IMR-90 (cell line): ENCODE measurements at regions not wholly inside any gene's neighbourhood (a gene's known extent, or its start where the extent isn't known, plus 50 kb on each side); places are given as distances from the start of the nearest gene placed in this dataset.

ENCODE experiments used
- ATAC-seq: fragments of 200-7000 bp; cut with Tn5 transposase; 2 replicates; pipeline ENCODE4 v1.9.1; 2020; ENCODE audit warnings: low read depth, mild to moderate bottlenecking, moderate library complexity
- BruUV-seq: library from RNA; stranded (reverse); fragments of 400-500 nt; replicated peaks from 2 replicates; lab custom pipeline; 2021; lab: Mats Ljungman, UMichigan
- CTCF ChIA-PET: fragments of 300-600 bp; formaldehyde crosslinking; extraction: SDS; loops from one replicate; lab custom pipeline; 2021; ENCODE audit warnings: antibody characterized with exemption; lab: Yijun Ruan, JAX
- POLR2A ChIA-PET: fragments of 300-600 bp; sonication (Branson Sonifier 250); formaldehyde crosslinking; loops from one replicate; lab custom pipeline; 2022; ENCODE audit warnings: antibody characterized with exemption; ENCODE audit not compliant: unreplicated experiment; lab: Charles Lee
- DNase-seq: peaks from one replicate; pipeline ENCODE4 v3.0.0; 2013
- H2AFZ ChIP-seq: replicated peaks from 2 replicates; pipeline ENCODE3; 2013; ENCODE audit warnings: low read length, mild to moderate bottlenecking; ENCODE audit not compliant: poor library complexity
- H2AK5ac ChIP-seq: 2 replicates; pipeline ENCODE4 v1.6.1; 2013; ENCODE audit warnings: low read depth, low read length, inconsistent platforms
- H2AK9ac ChIP-seq: replicated peaks from 2 replicates; pipeline ENCODE3; 2013; ENCODE audit warnings: mild to moderate bottlenecking, low read depth, low read length, moderate library complexity; ENCODE audit not compliant: poor library complexity
- H2BK120ac ChIP-seq: 2 replicates; pipeline ENCODE4 v1.6.1; 2013; ENCODE audit warnings: low read depth, low read length, inconsistent platforms
- H2BK15ac ChIP-seq: 3 replicates; pipeline ENCODE4 v1.6.1; 2013; ENCODE audit warnings: low read depth, low read length, inconsistent platforms
- H2BK20ac ChIP-seq: 2 replicates; pipeline ENCODE4 v1.6.1; 2013; ENCODE audit warnings: low read depth, mild to moderate bottlenecking, inconsistent platforms, low read length, moderate library complexity
- H2BK5ac ChIP-seq: 2 replicates; pipeline ENCODE4 v1.6.1; 2013; ENCODE audit warnings: mild to moderate bottlenecking, low read depth, low read length, inconsistent platforms; ENCODE audit not compliant: poor library complexity, severe bottlenecking
- H3K14ac ChIP-seq: replicated peaks from 2 replicates; pipeline ENCODE4 v1.6.1; 2013; ENCODE audit warnings: low read depth, low read length, inconsistent platforms
- H3K18ac ChIP-seq: 2 replicates; pipeline ENCODE4 v1.6.1; 2013; ENCODE audit warnings: low read depth, low read length, control low read depth
- H3K23ac ChIP-seq: 2 replicates; pipeline ENCODE4 v1.6.1; 2013; ENCODE audit warnings: low read depth, low read length, inconsistent platforms
- H3K27ac ChIP-seq: 2 replicates; pipeline ENCODE4 v1.5.1; 2013; ENCODE audit warnings: mild to moderate bottlenecking, control low read depth, low read length; ENCODE audit not compliant: insufficient read depth
- H3K27me3 ChIP-seq: 2 replicates; pipeline ENCODE4 v1.6.1; 2013; ENCODE audit warnings: low read length; ENCODE audit not compliant: control insufficient read depth, insufficient read depth
- H3K36me3 ChIP-seq: 2 replicates; pipeline ENCODE4 v1.6.1; 2013; ENCODE audit warnings: low read length, mixed read lengths; ENCODE audit not compliant: control insufficient read depth, insufficient read depth
- H3K4ac ChIP-seq: 2 replicates; pipeline ENCODE4 v1.6.1; 2013; ENCODE audit warnings: low read depth, low read length, inconsistent platforms
- H3K4me1 ChIP-seq: 2 replicates; pipeline ENCODE4 v1.6.1; 2013; ENCODE audit warnings: low read length, mixed read lengths; ENCODE audit not compliant: control insufficient read depth, insufficient read depth
- H3K4me2 ChIP-seq: 2 replicates; pipeline ENCODE4 v1.6.1; 2013; ENCODE audit warnings: low read depth, mild to moderate bottlenecking, control low read depth, low read length, moderate library complexity
- H3K4me3 ChIP-seq: 2 replicates; pipeline ENCODE4 v1.5.1; 2013; ENCODE audit warnings: low read depth, mild to moderate bottlenecking, control low read depth, low read length, moderate library complexity; ENCODE audit not compliant: insufficient read depth
- H3K56ac ChIP-seq: 2 replicates; pipeline ENCODE4 v1.6.1; 2013; ENCODE audit warnings: low read length, inconsistent platforms; ENCODE audit not compliant: insufficient read depth; ENCODE audit errors: extremely low read depth
- H3K79me1 ChIP-seq, 2 experiments: 2 replicates each; pipeline ENCODE4 v1.6.1; 2013; ENCODE audit warnings: low read length in 2 of 2, inconsistent platforms in 1 of 2, low read depth in 1 of 2
- H3K9ac ChIP-seq: 2 replicates; pipeline ENCODE4 v1.6.1; 2013; ENCODE audit warnings: low read depth, low read length, control low read depth
- H3K9me1 ChIP-seq: 2 replicates; pipeline ENCODE4 v1.6.1; 2013; ENCODE audit warnings: low read length, inconsistent platforms; ENCODE audit not compliant: insufficient read depth
- H3K9me3 ChIP-seq: 2 replicates; pipeline ENCODE4 v1.6.1; 2013; ENCODE audit warnings: low read length; ENCODE audit not compliant: control insufficient read depth, insufficient read depth
- H4K20me1 ChIP-seq: 2 replicates; pipeline ENCODE4 v1.6.1; 2013; ENCODE audit warnings: low read length, inconsistent platforms; ENCODE audit not compliant: insufficient read depth
- H4K5ac ChIP-seq: 2 replicates; pipeline ENCODE4 v1.6.1; 2013; ENCODE audit warnings: mild to moderate bottlenecking, low read depth, low read length, control low read depth
- H4K8ac ChIP-seq, 2 experiments: 2 replicates each; pipeline ENCODE4 v1.6.1; 2013; ENCODE audit warnings: low read depth in 2 of 2, low read length in 2 of 2, control low read depth in 1 of 2, inconsistent platforms in 1 of 2
- H4K91ac ChIP-seq: 2 replicates; pipeline ENCODE4 v1.6.1; 2013; ENCODE audit warnings: low read depth, low read length, inconsistent platforms; ENCODE audit not compliant: insufficient read depth
- BHLHE40 ChIP-seq: fragments of 150-350 bp; IDR thresholded peaks from 2 replicates; pipeline ENCODE4 v1.6.1; 2016; ENCODE audit warnings: mild to moderate bottlenecking, low read depth, low read length
- CEBPB ChIP-seq: IDR thresholded peaks from 2 replicates; pipeline ENCODE4 v1.6.1; 2012; ENCODE audit warnings: low read depth, low read length, improper control_type of control experiment
- CHD1 ChIP-seq: IDR thresholded peaks from 2 replicates; pipeline ENCODE4 v1.6.1; 2012; ENCODE audit warnings: low read depth, low read length, improper control_type of control experiment
- CTCF ChIP-seq: conservative IDR thresholded peaks from 2 replicates; pipeline ENCODE4 v1.5.1; 2012; ENCODE audit warnings: mild to moderate bottlenecking, low read depth, low read length, improper control_type of control experiment
- ELK1 ChIP-seq: fragments of 150-350 bp; IDR thresholded peaks from 2 replicates; pipeline ENCODE4 v1.6.1; 2016; ENCODE audit warnings: low read depth, mild to moderate bottlenecking, low read length, moderate library complexity, borderline replicate concordance
- FOS ChIP-seq: fragments of 150-350 bp; IDR thresholded peaks from 2 replicates; pipeline ENCODE4 v1.6.1; 2016; ENCODE audit warnings: low read depth, low read length
- MAFK ChIP-seq: IDR thresholded peaks from 2 replicates; pipeline ENCODE4 v1.6.1; 2012; ENCODE audit warnings: low read depth, low read length, improper control_type of control experiment
- MAZ ChIP-seq: IDR thresholded peaks from 2 replicates; pipeline ENCODE4 v1.6.1; 2012; ENCODE audit warnings: low read depth, mild to moderate bottlenecking, low read length, improper control_type of control experiment, moderate library complexity, borderline replicate concordance
- MXI1 ChIP-seq: IDR thresholded peaks from 2 replicates; pipeline ENCODE4 v1.6.1; 2012; ENCODE audit warnings: low read depth, mild to moderate bottlenecking, low read length, moderate library complexity, borderline replicate concordance
- NFE2L2 ChIP-seq: fragments of 150-350 bp; IDR thresholded peaks from 2 replicates; pipeline ENCODE4 v1.6.1; 2016; ENCODE audit warnings: low read depth, mild to moderate bottlenecking, low read length
- POLR2A ChIP-seq: IDR thresholded peaks from 2 replicates; pipeline ENCODE4 v1.6.1; 2012; ENCODE audit warnings: mild to moderate bottlenecking, low read depth, low read length
- RAD21 ChIP-seq: IDR thresholded peaks from 2 replicates; pipeline ENCODE4 v1.6.1; 2012; ENCODE audit warnings: low read length, improper control_type of control experiment
- RCOR1 ChIP-seq: IDR thresholded peaks from 2 replicates; pipeline ENCODE4 v1.6.1; 2012; ENCODE audit warnings: mild to moderate bottlenecking, low read length, improper control_type of control experiment; ENCODE audit not compliant: insufficient replicate concordance
- RFX5 ChIP-seq: IDR thresholded peaks from 2 replicates; pipeline ENCODE4 v1.8.0; 2012; ENCODE audit warnings: low read depth, mild to moderate bottlenecking, low read length, moderate library complexity
- SMC3 ChIP-seq: fragments of 150-350 bp; IDR thresholded peaks from 2 replicates; pipeline ENCODE4 v1.6.1; 2016; ENCODE audit warnings: low read depth, mild to moderate bottlenecking, antibody characterized with exemption, low read length, moderate library complexity
- USF2 ChIP-seq: fragments of 150-350 bp; IDR thresholded peaks from 2 replicates; pipeline ENCODE4 v1.6.1; 2017; ENCODE audit warnings: mild to moderate bottlenecking, antibody characterized with exemption, low read length, low read depth
- WGBS, 2 experiments: methylation state at CpG; one replicate each; pipeline versions ENCODE4 v1.1.5 to v1.1.7; 2013; ENCODE audit warnings: missing lambda C conversion rate in 2 of 2; ENCODE audit not compliant: insufficient read length in 1 of 2; ENCODE audit errors: extremely low coverage in 2 of 2; 5-methylcytosine and 5-hydroxymethylcytosine counted together
- dilution Hi-C: fragments of 300-500 bp; cut with HindIII; formaldehyde crosslinking; loops from one replicate; pipeline ENCODE4 v1.14.3; 2018; ENCODE audit warnings: low sequenced_read_pairs; ENCODE audit not compliant: unreplicated experiment
- in situ Hi-C: fragments of 300-500 bp; cut with MboI; formaldehyde crosslinking; loops from 3 replicates; pipeline ENCODE4 v1.14.3; 2019; ENCODE audit warnings: low sequenced_read_pairs, inconsistent platforms, mixed read lengths
- intact Hi-C: fragments of 100-400 bp; cut with micrococcal nuclease; formaldehyde crosslinking; loops from 2 replicates; pipeline ENCODE4 v1.10.0; 2022

GRCh38 chr4:19592391-19592790, 659.3 kb upstream of the SLIT2 start:
- ATAC-seq = no peak
- Histone ChIP-seq H3K56ac (no peak overlapping the region), H3K4me1 (no peaks in the 10 kb centered on the region), H4K5ac (no peak overlapping the region), H2BK120ac (no peak overlapping the region), H3K18ac (no peak overlapping the region), H2BK15ac (no peak overlapping the region), H2BK20ac (no peak overlapping the region), H3K4ac (no peak overlapping the region), H3K23ac (no peak overlapping the region), H4K20me1 (no peaks in the 10 kb centered on the region), H2BK5ac (no peak overlapping the region), H3K79me1 (no peaks in the 10 kb centered on the region), H3K9me3 (no peaks in the 10 kb centered on the region), H3K4me2 (no peak overlapping the region), H3K14ac (no peak overlapping the region), H3K4me3 (no peak overlapping the region), H2AFZ (no peak overlapping the region), H3K27ac (no peak overlapping the region), H4K91ac (no peak overlapping the region), H4K8ac (no peak overlapping the region), H3K36me3 (no peaks in the 10 kb centered on the region), H2AK5ac (no peak overlapping the region), H3K27me3 (no peaks in the 10 kb centered on the region), H3K9me1 (no peaks in the 10 kb centered on the region), H2AK9ac (no peak overlapping the region), H3K9ac (no peak overlapping the region)
- no peak for TF ChIP-seq NFE2L2
- TF ChIP-seq MXI1 = no peak
- no peak for TF ChIP-seq ELK1
- TF ChIP-seq CHD1 = no peak
- no peak for TF ChIP-seq RFX5
- no peak for TF ChIP-seq USF2
- no peak for TF ChIP-seq FOS
- TF ChIP-seq RAD21 = no peak
- no peak for TF ChIP-seq BHLHE40
- TF ChIP-seq SMC3 = no peak
- no peak for TF ChIP-seq POLR2A
- TF ChIP-seq CEBPB = no peak
- no peak for TF ChIP-seq MAZ
- TF ChIP-seq CTCF = no peak
- no peak for TF ChIP-seq MAFK
- no peak for TF ChIP-seq RCOR1
- WGBS, 2 experiments = 100% methylated on average over 1 of the region's 3 CpGs; no CpG with 5 or more reads in 1 of the 2 experiments
- ChIA-PET CTCF (no interaction called here), POLR2A (interaction anchor here (0.6 kb wide), 1 partner anchor 894 kb away, joined by 4 read pairs; no protein-coding TSS in a partner anchor)
- peak; percentile 42 for DNase-seq
- intact Hi-C loops (no loop called here), dilution Hi-C loops (no loop called here), in situ Hi-C loops (no loop called here)
- BruUV-seq = no TSS peak
